ENCODE measurements at regions not wholly inside any gene's neighbourhood (a gene's known extent, or its start where the extent isn't known, plus 50 kb on each side); places are given as distances from the start of the nearest gene placed in this dataset.

- DNase-seq (ENCODE audit: low spot score): no peak
- TF ChIP-seq CTCF (IDR thresholded peaks at IDR 0.05; ENCODE audit: extremely low read depth, insufficient read depth, missing control alignments): no peak
- in situ Hi-C loops (cut with MboI; ENCODE audit: low pct_unique_long_range_greater_than_20kb, low sequenced_read_pairs, unreplicated experiment): no loop called here
Observed at GRCh38 chr12:74899031-74899829, 310.4 kb downstream of the KCNC2 start.

- no peak for TF ChIP-seq CTCF (IDR thresholded peaks at IDR 0.05; ENCODE audit: extremely low read depth, insufficient read depth, missing control alignments)
- in situ Hi-C loops (cut with MboI; ENCODE audit: low pct_unique_long_range_greater_than_20kb, low sequenced_read_pairs, unreplicated experiment): no loop called here
- no peak for DNase-seq (ENCODE audit: low spot score)
Observed at GRCh38 chr12:74900232-74900631, 309.4 kb downstream of the KCNC2 start.

- in situ Hi-C loops (cut with MboI; ENCODE audit: low pct_unique_long_range_greater_than_20kb, low sequenced_read_pairs, unreplicated experiment): no loop called here
- peak; percentile 39 for TF ChIP-seq CTCF (IDR thresholded peaks at IDR 0.05; ENCODE audit: extremely low read depth, insufficient read depth, missing control alignments)
- DNase-seq (ENCODE audit: low spot score): no peak
Observed at GRCh38 chr12:74903522-74903921, 306.1 kb downstream of the KCNC2 start.

- in situ Hi-C loops (cut with MboI; ENCODE audit: low pct_unique_long_range_greater_than_20kb, low sequenced_read_pairs, unreplicated experiment): no loop called here
- no peak for TF ChIP-seq CTCF (IDR thresholded peaks at IDR 0.05; ENCODE audit: extremely low read depth, insufficient read depth, missing control alignments)
- no peak for DNase-seq (ENCODE audit: low spot score)
Observed at GRCh38 chr12:74906224-74906623, 303.4 kb downstream of the KCNC2 start.

GRCh38 chr12:74910831-74911230, 298.8 kb downstream of the KCNC2 start:
- DNase-seq (ENCODE audit: low spot score): no peak
- TF ChIP-seq CTCF (IDR thresholded peaks at IDR 0.05; ENCODE audit: extremely low read depth, insufficient read depth, missing control alignments): no peak
- in situ Hi-C loops (cut with MboI; ENCODE audit: low pct_unique_long_range_greater_than_20kb, low sequenced_read_pairs, unreplicated experiment): no loop called here

GRCh38 chr12:74914378-74914777, 295.3 kb downstream of the KCNC2 start:
- no peak for DNase-seq (ENCODE audit: low spot score)
- in situ Hi-C loops (cut with MboI; ENCODE audit: low pct_unique_long_range_greater_than_20kb, low sequenced_read_pairs, unreplicated experiment): no loop called here
- no peak for TF ChIP-seq CTCF (IDR thresholded peaks at IDR 0.05; ENCODE audit: extremely low read depth, insufficient read depth, missing control alignments)

Measured in GM13977 (cell line).